ENCODE measurements at regions not wholly inside any gene's neighbourhood (a gene's known extent, or its start where the extent isn't known, plus 50 kb on each side); places are given as distances from the start of the nearest gene placed in this dataset.

DNA sequence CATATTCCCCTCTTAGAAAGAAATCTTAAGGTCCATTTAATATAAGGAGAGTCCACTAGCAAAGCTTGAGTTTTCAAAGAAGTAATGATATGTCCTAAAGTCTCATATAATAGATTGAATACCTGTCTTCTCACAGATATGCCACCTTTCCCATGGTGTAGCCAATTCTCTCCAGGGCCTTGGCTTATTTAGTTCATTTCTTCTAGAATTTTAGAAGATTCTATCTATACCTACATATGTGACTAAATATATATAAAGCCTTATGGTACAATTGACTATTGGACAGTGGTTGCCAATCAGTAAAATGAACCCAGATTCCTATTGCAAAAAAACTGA is 370.7 kb upstream of the MAF start:
- TF ChIP-seq POLR2AphosphoS5 (IDR thresholded peaks at IDR 0.05; ENCODE audit: borderline replicate concordance, low read depth, low read length) = no peak
- no peak for TF ChIP-seq EZH2 (IDR thresholded peaks at IDR 0.05)
